Kasumi-1 (cell line): ENCODE measurements at regions not wholly inside any gene's neighbourhood (a gene's known extent, or its start where the extent isn't known, plus 50 kb on each side); places are given as distances from the start of the nearest gene placed in this dataset.
"Not testable (repeated sequence)": the region's sequence is repeated elsewhere in the genome, so short reads cannot be mapped to it uniquely, and the experiment has no call there.

Experiments
- DNase-seq, 2 experiments: peaks; one replicate each; lab custom pipeline; 2025; lab: John Stamatoyannopoulos, UW

GRCh38 chr4:93888308-93888707 is 59.8 kb downstream of the ATOH1 start:
- DNase-seq: no peak

GRCh38 chr4:93888768-93889167 is 60.2 kb downstream of the ATOH1 start:
- no peak for DNase-seq

DNA sequence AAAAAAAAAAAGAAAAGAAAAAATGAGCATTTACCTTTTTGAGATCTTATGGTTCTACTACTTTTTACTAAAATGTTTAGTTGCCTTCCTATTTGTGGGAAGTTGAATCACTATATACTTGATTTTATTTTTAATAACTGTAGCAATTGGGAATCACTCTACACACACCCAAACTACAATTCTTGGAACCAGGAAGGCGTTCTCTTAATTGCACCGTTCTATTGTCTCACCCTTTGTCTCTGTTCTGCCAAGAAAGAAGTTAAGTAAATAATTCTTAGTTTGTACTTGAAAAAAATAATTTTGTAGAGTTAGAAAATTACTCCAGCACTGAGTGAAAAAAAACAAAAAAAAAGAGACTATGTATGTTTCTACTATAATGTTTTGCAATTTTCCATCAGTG is 62.7 kb downstream of the ATOH1 start:
- DNase-seq: no peak

DNA sequence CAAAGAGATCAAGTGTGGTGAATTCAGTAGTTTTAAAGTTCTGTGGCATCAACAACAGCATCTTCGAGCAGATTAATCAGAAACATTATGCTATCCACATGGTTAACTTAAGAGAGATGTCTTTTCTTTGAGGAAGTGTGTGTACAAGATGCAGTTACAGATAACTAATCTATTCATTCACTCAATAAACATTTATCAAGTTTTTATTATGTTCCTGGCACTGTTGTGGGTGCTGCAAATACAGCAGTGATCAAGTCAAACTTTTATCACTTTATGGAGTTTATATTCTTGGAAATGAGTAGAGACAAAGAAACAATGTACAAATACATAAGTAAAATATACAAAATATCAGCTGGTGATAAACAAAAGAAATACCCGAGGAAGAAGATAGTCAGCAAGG is 66.4 kb downstream of the ATOH1 start:
- no peak for DNase-seq

- no peak for DNase-seq
Measured at GRCh38 chr4:93896516-93896915, 68.0 kb downstream of the ATOH1 start.

- peak; percentile 33 to 69 for DNase-seq
Measured at GRCh38 chr4:93897559-93897958, 69.0 kb downstream of the ATOH1 start.

DNA sequence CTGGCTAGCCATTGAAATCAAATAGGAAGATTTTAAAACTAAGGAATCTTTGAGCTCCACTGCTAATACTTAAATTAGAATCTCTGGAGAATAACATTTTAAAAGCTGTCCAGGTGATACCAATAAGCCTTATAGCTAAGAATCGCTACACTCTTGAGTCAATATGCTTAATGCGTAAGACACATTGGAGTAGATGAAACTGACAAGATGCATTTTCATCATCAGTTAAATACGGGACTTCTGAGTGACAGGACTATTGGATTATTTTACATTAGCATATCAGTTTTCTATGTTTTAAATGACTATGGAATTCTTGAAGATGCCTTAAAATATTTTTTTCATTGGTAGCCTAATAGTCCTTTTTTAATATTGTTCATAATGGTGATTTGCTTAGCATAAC is 80.2 kb downstream of the ATOH1 start:
- no peak for DNase-seq

- no peak for DNase-seq
Measured at GRCh38 chr4:93911671-93912070, 83.1 kb downstream of the ATOH1 start.

DNA sequence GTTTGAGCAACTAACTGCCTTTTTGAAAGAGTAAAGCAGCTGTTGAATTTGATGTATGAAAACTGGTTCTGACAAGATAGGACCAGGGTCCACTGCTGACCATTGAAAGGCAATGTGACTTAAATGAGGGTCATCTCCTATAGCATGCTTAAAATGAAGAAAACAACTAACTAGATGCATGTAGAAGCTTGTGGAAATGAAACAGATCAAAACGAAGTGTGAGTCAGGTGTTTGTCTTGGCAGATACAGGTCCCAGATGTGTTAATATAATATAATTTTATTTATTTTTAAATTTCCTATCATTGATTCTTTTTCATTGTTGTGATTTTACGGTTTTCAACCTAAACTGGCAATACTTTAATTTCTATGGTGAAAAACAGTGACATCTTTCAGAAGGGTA is 83.6 kb downstream of the ATOH1 start:
- no peak for DNase-seq

DNA sequence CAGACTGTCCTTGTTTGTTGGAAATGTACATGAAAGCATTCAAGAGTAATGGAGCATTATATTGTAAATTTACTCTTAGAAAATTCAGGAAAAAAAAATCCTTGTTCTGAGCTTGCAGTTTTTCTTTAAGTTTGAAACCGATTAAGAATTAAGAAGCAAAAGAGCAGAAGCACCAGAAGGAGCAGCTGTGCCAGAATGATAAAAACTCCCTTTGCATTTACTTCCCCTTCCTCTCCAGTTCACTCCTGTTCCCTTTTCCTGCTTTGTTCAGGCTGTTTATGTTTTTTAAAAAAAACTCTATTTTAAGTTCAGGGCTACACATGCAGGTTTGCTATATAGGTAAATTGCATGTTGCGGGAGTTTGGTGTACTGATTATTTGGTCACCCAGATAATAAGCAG is 90.3 kb downstream of the ATOH1 start:
- peak; percentile 57 to 68 for DNase-seq

- DNase-seq: not testable (repeated sequence)
Measured at GRCh38 chr4:93923570-93923969, 95.0 kb downstream of the ATOH1 start.

DNA sequence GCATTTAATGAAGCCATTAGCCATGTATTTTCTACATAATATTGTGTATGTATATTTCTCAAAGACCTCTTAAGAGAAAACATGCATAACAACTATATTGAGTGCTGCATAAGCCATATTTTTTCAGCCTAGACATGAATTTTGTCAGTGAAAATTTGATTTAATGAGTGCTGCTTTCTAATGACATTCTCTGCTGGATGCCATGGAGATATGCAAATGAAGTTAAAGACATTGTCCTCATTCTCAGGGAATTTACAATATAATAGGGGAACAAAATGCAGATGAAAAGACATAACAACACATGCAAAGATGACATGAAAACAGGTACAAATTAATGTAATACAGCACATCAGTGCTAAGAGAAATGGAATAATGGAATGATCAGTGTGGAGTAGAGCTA is 118.7 kb downstream of the ATOH1 start:
- no peak for DNase-seq

DNA sequence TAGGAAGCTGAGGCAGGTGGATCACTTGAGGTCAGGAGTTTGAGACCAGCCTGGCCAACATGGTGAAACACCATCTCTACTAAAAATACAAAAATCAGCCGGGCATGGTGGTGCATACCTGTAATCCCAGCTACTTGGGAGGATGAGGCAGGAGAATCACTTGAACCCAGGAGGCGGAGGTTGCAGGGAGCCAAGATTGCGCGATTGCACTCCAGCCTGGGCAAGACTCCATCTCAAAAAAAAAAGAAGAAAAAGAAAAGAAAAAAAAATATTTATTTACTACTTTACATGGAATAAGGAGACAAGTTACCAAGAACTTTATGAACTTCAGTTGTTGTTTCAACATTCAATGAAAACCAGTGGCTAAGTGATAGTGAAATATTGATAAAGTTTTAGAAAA is 121.7 kb downstream of the ATOH1 start:
- not testable (repeated sequence) for DNase-seq

- no peak for DNase-seq
Measured at GRCh38 chr4:93957186-93957585, 128.6 kb downstream of the ATOH1 start.

DNA sequence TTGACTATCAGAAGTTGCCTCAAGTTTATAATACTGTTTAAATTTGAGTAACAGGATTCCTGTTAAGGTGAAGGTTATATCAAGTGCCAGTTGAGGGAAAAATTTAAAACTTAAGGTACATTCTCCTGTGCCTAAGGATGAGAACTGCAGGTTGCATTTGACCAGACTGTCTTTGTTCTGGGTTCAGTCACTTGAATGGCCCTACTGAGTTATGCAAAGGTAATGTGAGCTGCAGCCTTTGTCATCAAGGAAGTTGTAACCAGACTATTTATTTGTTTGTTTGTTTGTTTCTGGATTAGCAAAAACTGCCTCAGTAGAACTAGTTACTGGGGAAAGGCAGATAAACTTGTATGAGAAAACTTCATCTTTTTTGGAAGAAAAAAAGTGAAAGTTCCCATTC is 131.9 kb downstream of the ATOH1 start:
- DNase-seq: no peak

- no peak for DNase-seq
Measured at GRCh38 chr4:93960916-93961315, 132.4 kb downstream of the ATOH1 start.

- peak; percentile 21 to 31 for DNase-seq
Measured at GRCh38 chr4:93981594-93981993, 153.0 kb downstream of the ATOH1 start.

DNA sequence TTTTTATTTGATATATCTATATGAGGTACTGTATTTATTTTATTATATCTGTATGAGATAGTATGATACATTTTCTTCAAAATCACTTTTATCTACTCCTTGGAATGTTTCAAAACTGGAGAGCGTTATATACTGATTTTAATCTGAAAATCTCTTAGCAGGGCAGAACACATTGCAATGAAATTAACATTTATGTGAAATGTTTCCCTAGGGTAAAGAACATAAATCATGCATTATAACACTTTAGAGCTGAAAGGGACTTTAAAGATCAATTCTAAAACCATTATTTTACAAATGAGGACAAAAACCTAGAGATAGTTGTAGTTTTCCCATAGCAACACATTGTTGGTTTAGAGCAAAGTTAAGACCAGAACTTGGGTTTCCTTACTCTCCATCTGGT is 153.7 kb downstream of the ATOH1 start:
- DNase-seq: no peak

- DNase-seq: no peak
Measured at GRCh38 chr4:93983140-93983539, 154.6 kb downstream of the ATOH1 start.

- DNase-seq: no peak
Measured at GRCh38 chr4:93994175-93994994, 165.8 kb downstream of the ATOH1 start.

DNA sequence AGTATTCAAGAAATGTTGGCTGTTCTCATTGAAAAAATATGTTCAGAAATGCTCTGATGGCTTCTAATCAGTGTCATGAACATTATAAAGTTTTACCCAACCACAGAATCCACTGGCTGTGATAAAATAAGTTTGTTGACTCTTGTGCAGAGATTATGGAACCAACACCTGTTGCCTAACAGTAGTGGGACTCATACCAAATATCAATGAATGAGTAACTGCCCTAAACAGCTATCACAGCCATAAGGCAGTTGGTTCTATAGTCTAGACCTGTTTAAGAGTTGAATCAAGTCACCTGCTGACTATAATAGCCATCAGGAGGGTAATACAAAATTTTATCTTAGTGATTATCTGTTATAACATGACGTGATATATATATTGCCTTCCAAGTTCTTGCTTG is 168.3 kb downstream of the ATOH1 start:
- no peak for DNase-seq

- no peak for DNase-seq
Measured at GRCh38 chr4:94000559-94000958, 172.0 kb downstream of the ATOH1 start.

GRCh38 chr4:94006932-94007331 is 178.4 kb downstream of the ATOH1 start:
- DNase-seq: no peak

DNA sequence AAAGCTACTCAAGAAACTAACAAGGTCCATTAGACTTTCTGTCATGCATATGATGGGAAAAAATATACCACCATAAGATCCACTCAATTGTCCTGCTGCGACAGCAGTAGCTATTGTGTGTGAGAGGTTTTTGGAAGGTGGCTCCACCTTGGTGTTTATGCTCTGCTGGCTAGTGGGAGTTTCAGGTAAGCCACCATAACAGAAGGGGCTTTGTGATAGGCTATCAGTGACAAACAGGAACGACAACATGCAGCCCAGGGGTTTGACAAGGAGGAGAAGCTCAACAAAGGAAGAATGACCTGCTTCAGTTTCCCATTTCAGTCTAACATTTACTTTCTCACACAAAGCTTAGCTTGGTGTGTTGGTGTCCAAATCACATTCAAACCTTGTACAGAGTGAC is 182.6 kb downstream of the ATOH1 start:
- DNase-seq: no peak
